HEK293T (cell line): ENCODE measurements at regions not wholly inside any gene's neighbourhood (a gene's known extent, or its start where the extent isn't known, plus 50 kb on each side); places are given as distances from the start of the nearest gene placed in this dataset.

ENCODE experiments used
- CTCF ChIA-PET: fragments of 350-600 bp; formaldehyde crosslinking; extraction: SDS; loops from one replicate; lab custom pipeline; 2021; ENCODE audit warnings: antibody characterized with exemption, inconsistent platforms; lab: Yijun Ruan, JAX
- POLR2A ChIA-PET: fragments of 350-600 bp; formaldehyde crosslinking; extraction: SDS; loops from one replicate; lab custom pipeline; 2020; ENCODE audit warnings: antibody characterized with exemption, inconsistent platforms; lab: Yijun Ruan, JAX
- DNase-seq: peaks from one replicate; pipeline ENCODE4 v3.0.0; 2012; ENCODE audit warnings: mixed read lengths; ENCODE audit errors: extremely low spot score
- ARNT ChIP-seq: fragments of 450-650 bp; IDR thresholded peaks from 2 replicates; pipeline ENCODE4 v1.6.1; 2017; ENCODE audit warnings: mild to moderate bottlenecking
- BHLHE40 ChIP-seq: fragments of 450-650 bp; IDR thresholded peaks from 2 replicates; pipeline ENCODE4 v1.6.1; 2016; ENCODE audit warnings: mild to moderate bottlenecking, moderate library complexity, borderline replicate concordance
- CTBP1 ChIP-seq: fragments of 450-650 bp; IDR thresholded peaks from 2 replicates; pipeline ENCODE4 v1.6.1; 2016; ENCODE audit warnings: borderline replicate concordance
- ELF4 ChIP-seq: fragments of 450-650 bp; IDR thresholded peaks from 2 replicates; pipeline ENCODE4 v1.6.1; 2017; ENCODE audit warnings: antibody characterized with exemption
- FOXA1 ChIP-seq: fragments of 450-650 bp; IDR thresholded peaks from 2 replicates; pipeline ENCODE4 v1.6.1; 2016; ENCODE audit warnings: mild to moderate bottlenecking
- FOXK2 ChIP-seq: fragments of 450-650 bp; IDR thresholded peaks from 2 replicates; pipeline ENCODE4 v1.6.1; 2016; ENCODE audit warnings: mild to moderate bottlenecking
- FOXM1 ChIP-seq: fragments of 450-650 bp; IDR thresholded peaks from 2 replicates; pipeline ENCODE4 v1.6.1; 2017; ENCODE audit warnings: mild to moderate bottlenecking, borderline replicate concordance
- HDGF ChIP-seq: fragments of 450-650 bp; IDR thresholded peaks from 2 replicates; pipeline ENCODE4 v1.6.1; 2017; ENCODE audit warnings: antibody characterized with exemption, borderline replicate concordance
- L3MBTL2 ChIP-seq: fragments of 450-650 bp; conservative IDR thresholded peaks from 2 replicates; pipeline ENCODE4 v1.6.1; 2016; ENCODE audit warnings: mild to moderate bottlenecking
- LEF1 ChIP-seq: fragments of 450-650 bp; IDR thresholded peaks from 2 replicates; pipeline ENCODE4 v1.6.1; 2017; ENCODE audit warnings: mild to moderate bottlenecking, borderline replicate concordance
- NFRKB ChIP-seq: fragments of 450-650 bp; IDR thresholded peaks from 2 replicates; pipeline ENCODE4 v1.6.1; 2016; ENCODE audit warnings: mild to moderate bottlenecking, moderate library complexity
- SP1 ChIP-seq: fragments of 450-650 bp; IDR thresholded peaks from 2 replicates; pipeline ENCODE4 v1.6.1; 2017
- SUZ12 ChIP-seq: fragments of 450-650 bp; IDR thresholded peaks from 2 replicates; pipeline ENCODE4 v1.6.1; 2016; ENCODE audit warnings: mild to moderate bottlenecking
- TARDBP ChIP-seq: fragments of 450-650 bp; IDR thresholded peaks from 2 replicates; pipeline ENCODE4 v1.6.1; 2016
- ZNF384 ChIP-seq: fragments of 450-650 bp; IDR thresholded peaks from 2 replicates; pipeline ENCODE4 v1.6.1; 2016
- TF ChIP-seq, protein P1 (sequence below): fragments of 450-650 bp; IDR thresholded peaks from 2 replicates; pipeline ENCODE4 v1.6.1; 2016

DNA sequence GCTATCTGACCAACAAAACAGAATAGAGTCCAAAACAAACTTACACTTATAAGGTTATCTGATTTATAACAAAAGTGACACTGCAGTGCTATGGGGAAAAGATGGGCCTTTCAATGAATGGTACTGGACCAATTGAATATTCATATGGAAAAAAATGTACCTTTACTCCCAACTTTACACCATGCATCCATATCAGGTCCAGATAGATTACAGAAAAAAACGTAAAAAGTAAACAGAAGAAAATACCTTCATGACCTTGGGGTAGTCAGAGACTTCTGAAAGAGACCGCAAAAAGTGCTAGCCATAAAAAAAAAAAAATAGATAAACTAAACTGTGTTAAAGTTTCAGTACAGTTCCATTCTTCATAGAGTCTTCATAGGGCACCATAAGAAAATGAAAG, 308.3 kb downstream of the GXYLT1 start:
- TF ChIP-seq ARNT (no peak), TARDBP (no peak)
- no peak for DNase-seq
- CTCF ChIA-PET: no interaction called here
- POLR2A ChIA-PET: no interaction called here

DNA sequence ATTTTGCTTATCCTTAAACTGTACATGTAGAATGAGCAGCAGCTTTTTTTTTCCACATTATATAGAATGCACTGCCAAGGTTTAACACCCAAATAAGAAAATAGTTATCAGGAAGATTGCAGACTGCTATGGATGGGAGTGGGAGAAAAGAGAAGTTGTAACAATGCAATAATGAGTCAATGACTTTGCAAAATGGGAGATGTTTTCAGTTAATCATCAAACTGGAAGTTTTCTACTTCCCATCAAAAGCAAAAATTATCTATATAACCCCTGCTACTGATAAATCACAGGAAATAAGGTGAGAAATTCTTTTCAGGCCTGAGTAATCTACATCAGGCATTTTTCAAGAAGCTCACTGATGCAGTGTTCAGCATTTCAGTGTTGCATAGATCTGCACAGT, 309.1 kb downstream of the GXYLT1 start:
- DNase-seq: no peak
- TF ChIP-seq FOXM1 (no peak), ARNT (no peak), TARDBP (no peak), ZNF384 (no peak)
- ChIA-PET POLR2A (no interaction called here), CTCF (no interaction called here)

DNA sequence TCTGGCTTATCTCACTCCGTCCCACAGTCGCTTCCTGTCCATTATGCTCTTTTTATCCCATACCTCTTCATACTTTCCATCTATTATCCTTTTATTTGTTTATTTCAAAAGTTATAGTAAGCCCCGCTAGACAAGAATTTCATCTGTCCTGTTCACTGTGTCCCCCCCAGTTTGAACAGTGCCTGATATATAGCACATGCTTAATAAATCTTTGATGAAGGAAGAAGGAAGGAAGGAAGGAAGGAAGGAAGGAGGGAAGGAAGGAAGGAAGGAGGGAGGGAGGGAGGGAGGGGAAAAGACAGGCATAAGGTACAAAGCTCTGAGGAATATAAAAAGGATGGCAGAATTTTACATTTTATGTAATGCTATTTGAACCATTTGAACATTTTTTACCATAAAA, 324.7 kb downstream of the GXYLT1 start:
- CTCF ChIA-PET: no interaction called here
- TF ChIP-seq HDGF (no peak), FOXK2 (no peak), FOXA1 (no peak), NFRKB (no peak), ZNF384 (no peak), ARNT (no peak), SP1 (no peak)
- TF ChIP-seq, protein P1, sequence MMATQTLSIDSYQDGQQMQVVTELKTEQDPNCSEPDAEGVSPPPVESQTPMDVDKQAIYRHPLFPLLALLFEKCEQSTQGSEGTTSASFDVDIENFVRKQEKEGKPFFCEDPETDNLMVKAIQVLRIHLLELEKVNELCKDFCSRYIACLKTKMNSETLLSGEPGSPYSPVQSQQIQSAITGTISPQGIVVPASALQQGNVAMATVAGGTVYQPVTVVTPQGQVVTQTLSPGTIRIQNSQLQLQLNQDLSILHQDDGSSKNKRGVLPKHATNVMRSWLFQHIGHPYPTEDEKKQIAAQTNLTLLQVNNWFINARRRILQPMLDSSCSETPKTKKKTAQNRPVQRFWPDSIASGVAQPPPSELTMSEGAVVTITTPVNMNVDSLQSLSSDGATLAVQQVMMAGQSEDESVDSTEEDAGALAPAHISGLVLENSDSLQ: no peak
- no peak for DNase-seq
- POLR2A ChIA-PET: no interaction called here

DNA sequence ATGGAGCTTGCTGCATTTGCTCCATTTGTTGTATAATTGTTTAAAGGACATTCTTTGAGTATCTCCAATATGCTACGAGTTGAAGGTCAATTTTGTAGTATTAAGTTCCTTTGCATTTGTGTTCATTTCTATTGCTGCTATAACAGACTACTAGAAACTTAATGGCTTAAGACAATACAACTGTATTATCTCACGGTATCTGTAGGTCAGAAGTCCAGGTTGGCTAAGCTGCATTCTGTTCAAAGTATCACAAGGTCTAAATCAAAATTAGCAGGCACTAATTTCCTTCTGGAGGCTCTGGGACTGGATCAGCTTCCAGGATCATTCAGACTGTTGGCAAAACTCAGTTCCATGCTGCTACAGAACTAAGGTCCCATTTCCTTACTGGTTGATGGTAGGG, 340.6 kb downstream of the GXYLT1 start:
- TF ChIP-seq FOXM1: no peak
- no peak for TF ChIP-seq HDGF
- TF ChIP-seq ARNT: no peak
- TF ChIP-seq SUZ12: no peak
- no peak for TF ChIP-seq FOXA1
- no peak for TF ChIP-seq NFRKB
- TF ChIP-seq FOXK2: no peak
- TF ChIP-seq TARDBP: no peak
- no peak for TF ChIP-seq L3MBTL2
- TF ChIP-seq SP1: no peak
- TF ChIP-seq CTBP1: no peak
- TF ChIP-seq, protein P1: no peak
- TF ChIP-seq LEF1: no peak
- TF ChIP-seq BHLHE40: no peak
- TF ChIP-seq ELF4: no peak
- POLR2A ChIA-PET: no interaction called here
- CTCF ChIA-PET: interaction anchor here (1.4 kb wide), 1 partner anchor 9 kb away, joined by 3 read pairs; no protein-coding TSS in a partner anchor
- DNase-seq: no peak

DNA sequence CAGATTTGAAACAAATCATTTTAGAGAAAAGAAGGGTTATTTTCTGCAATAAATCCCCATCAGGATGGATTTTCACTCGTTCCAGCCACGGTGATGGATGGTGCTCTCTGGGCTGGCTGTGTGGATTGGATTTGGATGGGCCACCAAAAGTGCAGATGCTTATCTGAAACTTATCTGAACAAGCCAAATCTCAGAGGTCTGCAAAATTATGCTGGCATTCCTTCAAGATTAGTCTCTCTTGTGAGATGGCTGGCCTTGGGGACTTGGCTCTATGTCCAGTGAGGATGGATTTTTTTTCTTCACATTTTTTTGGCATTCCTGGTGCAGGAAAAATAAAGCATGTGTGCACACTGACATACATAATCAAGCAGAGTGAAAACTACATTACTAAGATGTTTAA, 341.9 kb downstream of the GXYLT1 start:
- ChIA-PET CTCF (interaction anchor here (0.6 kb wide), 1 partner anchor 64 kb away, joined by 4 read pairs; no protein-coding TSS in a partner anchor), POLR2A (no interaction called here)
- no peak for DNase-seq
- TF ChIP-seq ZNF384: no peak
- TF ChIP-seq NFRKB: no peak
- TF ChIP-seq SP1: no peak
- TF ChIP-seq LEF1: no peak
- no peak for TF ChIP-seq SUZ12
- TF ChIP-seq CTBP1: no peak
- TF ChIP-seq L3MBTL2: no peak
- TF ChIP-seq, protein P1: no peak
- no peak for TF ChIP-seq HDGF
- TF ChIP-seq BHLHE40: no peak
- TF ChIP-seq ARNT: no peak
- TF ChIP-seq ELF4: no peak
- TF ChIP-seq FOXK2: no peak
- TF ChIP-seq FOXM1: no peak
- no peak for TF ChIP-seq FOXA1
- TF ChIP-seq TARDBP: no peak

DNA sequence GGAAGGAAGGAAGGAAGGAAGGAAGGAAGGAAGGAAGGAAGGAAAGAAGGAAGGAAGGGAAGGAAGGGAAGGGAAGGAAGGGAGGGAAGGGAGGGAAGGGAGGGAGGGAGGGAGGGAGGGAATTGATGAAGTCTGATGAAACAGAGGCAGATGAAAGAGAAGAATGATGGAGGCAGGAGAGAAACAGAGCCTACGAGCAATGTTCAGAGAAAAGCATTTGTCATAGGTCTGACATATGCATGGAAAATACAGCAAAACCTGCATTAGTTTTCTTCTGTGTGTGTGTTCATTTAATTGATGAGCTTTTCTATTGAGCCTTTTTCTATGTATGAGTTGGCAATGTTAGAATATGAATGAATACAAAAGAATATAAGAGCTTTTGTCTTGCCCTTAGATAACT, 343.4 kb downstream of the GXYLT1 start:
- POLR2A ChIA-PET: no interaction called here

More for the DNA sequence above, 343.4 kb downstream of the GXYLT1 start:
- CTCF ChIA-PET: no interaction called here
- TF ChIP-seq SUZ12: no peak
- no peak for TF ChIP-seq TARDBP
- TF ChIP-seq SP1: no peak
- no peak for TF ChIP-seq NFRKB
- no peak for TF ChIP-seq BHLHE40
- no peak for TF ChIP-seq LEF1
- TF ChIP-seq FOXM1: no peak
- TF ChIP-seq, protein P1: no peak
- DNase-seq: no peak
